ENCODE measurements at regions not wholly inside any gene's neighbourhood (a gene's known extent, or its start where the extent isn't known, plus 50 kb on each side); places are given as distances from the start of the nearest gene placed in this dataset.
A peak's percentile ranks its signal among the peaks of the same experiment; 100 is the strongest.

DNA sequence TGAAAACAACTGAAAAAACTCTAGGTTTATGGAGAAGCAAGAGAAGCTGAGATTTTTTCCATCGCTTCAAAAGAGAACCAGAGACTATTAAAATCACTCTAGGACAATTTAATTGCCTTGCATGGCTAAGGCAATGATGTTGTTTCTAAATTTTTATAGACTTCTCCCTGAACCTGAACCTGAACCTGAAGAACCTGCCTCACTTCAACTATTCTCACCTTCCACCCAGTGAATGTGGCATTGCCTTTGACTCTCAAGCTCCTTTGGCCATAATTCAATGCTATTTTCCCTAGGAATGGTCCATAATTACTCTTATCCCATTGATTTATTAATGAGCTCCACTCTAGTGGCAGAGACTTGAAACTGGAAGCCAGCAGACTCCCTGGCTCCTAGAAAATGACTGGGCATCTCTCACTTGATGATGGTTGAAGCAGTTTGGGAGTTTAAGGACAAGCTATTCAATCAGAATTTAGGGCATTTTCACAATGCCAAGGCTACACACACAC lies 303.8 kb upstream of the UBE2E3 start:
- TF ChIP-seq, protein P1, sequence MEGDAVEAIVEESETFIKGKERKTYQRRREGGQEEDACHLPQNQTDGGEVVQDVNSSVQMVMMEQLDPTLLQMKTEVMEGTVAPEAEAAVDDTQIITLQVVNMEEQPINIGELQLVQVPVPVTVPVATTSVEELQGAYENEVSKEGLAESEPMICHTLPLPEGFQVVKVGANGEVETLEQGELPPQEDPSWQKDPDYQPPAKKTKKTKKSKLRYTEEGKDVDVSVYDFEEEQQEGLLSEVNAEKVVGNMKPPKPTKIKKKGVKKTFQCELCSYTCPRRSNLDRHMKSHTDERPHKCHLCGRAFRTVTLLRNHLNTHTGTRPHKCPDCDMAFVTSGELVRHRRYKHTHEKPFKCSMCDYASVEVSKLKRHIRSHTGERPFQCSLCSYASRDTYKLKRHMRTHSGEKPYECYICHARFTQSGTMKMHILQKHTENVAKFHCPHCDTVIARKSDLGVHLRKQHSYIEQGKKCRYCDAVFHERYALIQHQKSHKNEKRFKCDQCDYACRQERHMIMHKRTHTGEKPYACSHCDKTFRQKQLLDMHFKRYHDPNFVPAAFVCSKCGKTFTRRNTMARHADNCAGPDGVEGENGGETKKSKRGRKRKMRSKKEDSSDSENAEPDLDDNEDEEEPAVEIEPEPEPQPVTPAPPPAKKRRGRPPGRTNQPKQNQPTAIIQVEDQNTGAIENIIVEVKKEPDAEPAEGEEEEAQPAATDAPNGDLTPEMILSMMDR (conservative IDR thresholded peaks at IDR 0.05; ENCODE audit: low read depth) = no peak
- ChIA-PET CTCF (interaction anchor here (0.6 kb wide), 1 partner anchor 1328 kb away, joined by 4 read pairs; no protein-coding TSS in a partner anchor), POLR2A (ENCODE audit: low non-redundant PET) (no interaction called here)
- no peak overlapping the region for H3K27ac ChIP-seq
- no peak for DNase-seq (ENCODE audit: low spot score)

DNA sequence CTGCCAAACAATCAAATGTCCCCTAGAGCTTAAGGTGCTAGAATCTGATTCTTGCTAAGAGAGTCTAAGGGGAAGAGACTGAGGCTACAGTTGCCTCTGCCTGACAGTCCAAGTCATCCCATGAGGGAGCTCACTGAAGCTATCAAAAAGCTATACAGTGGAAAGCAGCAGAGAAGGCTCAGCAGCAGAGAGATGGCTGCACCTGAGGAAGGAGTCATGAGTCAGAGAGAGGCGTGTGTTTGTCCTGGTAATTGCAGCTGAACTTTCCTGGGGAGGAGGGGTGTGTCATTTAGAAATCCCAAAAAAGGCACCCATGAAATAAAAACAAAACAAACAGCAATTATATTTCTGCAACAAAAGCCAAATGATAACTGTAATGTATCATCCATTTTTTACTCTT lies 305.2 kb upstream of the UBE2E3 start:
- POLR2A ChIA-PET (ENCODE audit: low non-redundant PET) = no interaction called here
- peak; percentile 23 for DNase-seq (ENCODE audit: low spot score)
- TF ChIP-seq, protein P1 (conservative IDR thresholded peaks at IDR 0.05; ENCODE audit: low read depth) = no peak
- H3K27ac ChIP-seq = no peak overlapping the region
- CTCF ChIA-PET = interaction anchor here (0.6 kb wide), 1 partner anchor 40 kb away, joined by 5 read pairs; no protein-coding TSS in a partner anchor

DNA sequence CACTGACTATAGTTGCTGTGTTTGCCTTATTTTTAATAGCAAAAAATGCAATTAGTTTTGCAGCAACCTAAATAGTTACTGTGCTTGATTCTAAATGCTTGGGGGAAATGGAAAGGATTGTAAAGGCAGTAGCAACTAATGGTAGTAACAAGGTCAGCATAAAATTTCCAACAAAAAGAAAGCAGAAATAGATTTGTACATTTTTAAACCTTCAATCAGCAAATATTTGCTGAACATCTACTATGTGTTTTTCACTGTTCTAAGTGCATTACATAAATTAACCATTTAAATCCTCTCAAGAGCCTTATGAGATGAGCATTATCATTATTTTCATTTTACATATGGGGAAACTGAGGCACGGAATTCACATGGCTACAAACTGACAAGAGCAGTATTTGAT lies 308.0 kb upstream of the UBE2E3 start:
- ChIA-PET POLR2A (ENCODE audit: low non-redundant PET) (no interaction called here), CTCF (no interaction called here)
- H3K27ac ChIP-seq = no peak overlapping the region
- TF ChIP-seq, protein P1 (conservative IDR thresholded peaks at IDR 0.05; ENCODE audit: low read depth) = no peak
- DNase-seq (ENCODE audit: low spot score) = no peak

DNA sequence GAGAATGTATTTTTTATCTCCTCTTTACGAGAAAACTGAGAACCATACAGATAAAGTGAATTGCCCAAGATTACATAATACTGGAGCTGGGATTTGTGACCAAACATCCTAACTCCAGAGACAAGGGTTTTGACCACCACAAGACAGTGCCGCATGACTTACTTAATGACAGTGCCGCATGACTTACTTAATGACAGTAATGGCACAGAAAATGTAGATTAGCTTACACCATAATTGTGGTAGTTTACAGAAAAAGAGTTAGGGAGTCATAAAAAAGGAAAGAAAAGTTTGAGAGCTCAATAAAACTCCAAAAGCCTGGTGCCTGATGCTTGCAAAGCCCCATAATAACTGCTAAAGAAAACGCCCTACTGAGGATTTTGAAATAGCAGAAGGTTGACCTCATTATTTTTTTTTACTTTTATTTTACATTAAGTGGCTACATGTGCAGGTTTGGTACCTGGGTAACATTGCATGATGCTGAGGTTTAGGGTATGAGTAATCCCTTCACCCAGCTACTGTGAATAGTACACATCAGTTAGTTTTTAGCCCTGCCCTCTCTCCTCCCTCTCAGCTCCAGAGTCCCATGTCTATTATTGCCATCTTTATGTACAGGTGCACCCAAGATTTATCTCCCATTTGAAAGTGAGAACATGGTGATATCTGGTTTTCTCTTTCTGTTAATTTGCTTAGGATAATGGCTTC lies 310.0 kb upstream of the UBE2E3 start:
- no peak overlapping the region for H3K27ac ChIP-seq
- TF ChIP-seq, protein P1 (conservative IDR thresholded peaks at IDR 0.05; ENCODE audit: low read depth) = no peak
- no peak for DNase-seq (ENCODE audit: low spot score)
- ChIA-PET POLR2A (ENCODE audit: low non-redundant PET) (no interaction called here), CTCF (no interaction called here)

DNA sequence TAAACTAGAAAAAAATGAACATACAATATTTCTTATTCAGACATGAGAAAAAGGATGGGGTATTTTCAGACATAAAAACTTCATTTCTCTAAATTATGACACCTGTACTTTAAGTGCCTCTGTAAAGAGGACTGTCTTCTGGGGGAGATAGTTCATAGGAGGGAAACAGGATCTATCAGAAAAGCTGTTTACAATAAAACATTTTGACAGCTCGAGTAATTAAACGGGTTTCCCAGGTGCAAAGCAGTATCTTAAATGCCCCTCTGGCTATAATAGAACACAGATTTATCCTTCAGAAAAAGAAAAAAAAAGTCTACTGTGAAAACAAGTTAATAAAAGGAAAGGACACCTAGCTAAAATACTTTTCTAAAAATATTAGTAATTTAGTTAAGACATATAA lies 311.4 kb upstream of the UBE2E3 start:
- POLR2A ChIA-PET (ENCODE audit: low non-redundant PET) = no interaction called here
- DNase-seq (ENCODE audit: low spot score) = no peak
- H3K27ac ChIP-seq = no peak overlapping the region
- TF ChIP-seq, protein P1 (conservative IDR thresholded peaks at IDR 0.05; ENCODE audit: low read depth) = no peak
- CTCF ChIA-PET = no interaction called here

DNA sequence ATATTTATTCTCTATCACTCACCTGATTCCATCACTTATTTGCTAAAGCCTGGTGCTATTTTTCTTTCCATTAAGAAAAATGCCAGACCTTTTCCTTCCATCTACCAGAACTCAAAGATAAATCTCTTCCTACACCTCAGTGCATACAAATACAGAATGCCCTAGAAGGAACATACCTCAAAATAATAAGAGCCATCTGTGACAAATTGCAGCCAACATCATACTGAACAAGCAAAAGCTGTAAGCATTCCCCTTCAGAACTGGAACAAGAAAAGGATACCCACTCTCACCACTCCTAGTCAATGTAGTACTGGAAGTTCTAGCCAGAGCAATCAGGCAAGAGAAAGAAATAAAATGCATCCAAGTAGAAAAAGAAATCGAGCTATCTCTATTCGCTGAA lies 315.9 kb upstream of the UBE2E3 start:
- CTCF ChIA-PET = interaction anchor here (0.6 kb wide), 1 partner anchor 343 kb away, joined by 3 read pairs; no protein-coding TSS in a partner anchor

More for the DNA sequence above, 315.9 kb upstream of the UBE2E3 start:
- POLR2A ChIA-PET (ENCODE audit: low non-redundant PET) = no interaction called here
- DNase-seq (ENCODE audit: low spot score) = no peak
- H3K27ac ChIP-seq = no peak overlapping the region
- TF ChIP-seq, protein P1 (conservative IDR thresholded peaks at IDR 0.05; ENCODE audit: low read depth) = no peak
